ENCODE measurements at regions not wholly inside any gene's neighbourhood (a gene's known extent, or its start where the extent isn't known, plus 50 kb on each side); places are given as distances from the start of the nearest gene placed in this dataset.

DNA sequence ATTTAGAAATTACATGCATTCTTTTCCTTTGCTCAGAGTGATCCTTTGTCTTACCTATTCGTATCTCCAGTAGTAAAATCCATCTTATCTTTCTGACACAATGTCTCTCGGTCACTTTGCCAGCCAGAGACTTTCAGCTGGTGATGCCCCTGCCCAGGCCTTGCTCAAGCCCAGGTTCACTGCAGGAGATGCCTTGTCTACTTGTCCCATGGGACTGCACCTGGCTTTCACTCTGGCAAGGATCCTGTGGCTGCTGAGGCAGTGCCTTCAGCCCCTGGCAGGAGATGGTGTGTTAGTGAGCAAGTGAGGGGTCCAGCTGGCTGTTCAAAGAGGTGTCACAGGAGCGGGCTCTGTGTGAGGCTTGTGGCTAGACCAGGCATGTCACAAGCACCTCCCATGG lies 1268.9 kb downstream of the OTOL1 start:
- no peak for DNase-seq

DNA sequence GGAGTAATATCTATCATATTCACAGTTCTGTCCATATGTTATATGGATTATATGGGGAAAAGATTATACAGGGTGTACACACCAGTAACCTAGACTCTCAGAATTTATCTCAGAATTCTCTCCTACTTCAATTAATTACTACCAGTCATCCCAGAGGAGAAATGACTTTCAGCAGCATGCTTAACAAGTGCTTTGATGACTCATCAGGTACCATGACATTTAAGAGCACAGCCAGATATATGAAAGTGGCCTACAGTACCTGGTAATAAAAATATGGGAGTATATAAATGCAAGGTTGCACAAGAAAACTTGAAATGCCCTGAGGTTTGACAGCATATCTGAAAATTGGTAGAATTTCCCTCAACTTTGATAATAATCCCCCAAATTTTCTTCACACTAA lies 1273.0 kb downstream of the OTOL1 start:
- no peak for DNase-seq

DNA sequence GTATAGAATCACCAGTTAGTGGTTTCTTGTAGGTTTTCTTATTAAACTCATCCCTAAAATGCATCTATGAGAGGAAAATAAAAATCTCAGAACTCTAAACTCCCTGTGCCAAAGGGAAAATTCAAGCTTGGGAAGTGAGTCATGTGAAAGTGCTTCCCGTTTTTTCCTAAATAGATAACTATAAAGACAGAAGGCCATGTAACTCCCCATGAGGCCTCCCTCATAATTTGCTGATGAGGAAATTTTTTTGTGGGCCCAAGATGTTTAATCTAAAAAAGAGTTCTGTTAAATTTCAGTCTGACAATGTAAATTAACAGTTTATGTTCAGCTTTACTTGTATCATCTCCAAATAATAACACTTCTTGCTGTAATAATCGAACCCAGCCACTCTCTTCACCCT lies 1273.9 kb downstream of the OTOL1 start:
- DNase-seq = no peak

DNA sequence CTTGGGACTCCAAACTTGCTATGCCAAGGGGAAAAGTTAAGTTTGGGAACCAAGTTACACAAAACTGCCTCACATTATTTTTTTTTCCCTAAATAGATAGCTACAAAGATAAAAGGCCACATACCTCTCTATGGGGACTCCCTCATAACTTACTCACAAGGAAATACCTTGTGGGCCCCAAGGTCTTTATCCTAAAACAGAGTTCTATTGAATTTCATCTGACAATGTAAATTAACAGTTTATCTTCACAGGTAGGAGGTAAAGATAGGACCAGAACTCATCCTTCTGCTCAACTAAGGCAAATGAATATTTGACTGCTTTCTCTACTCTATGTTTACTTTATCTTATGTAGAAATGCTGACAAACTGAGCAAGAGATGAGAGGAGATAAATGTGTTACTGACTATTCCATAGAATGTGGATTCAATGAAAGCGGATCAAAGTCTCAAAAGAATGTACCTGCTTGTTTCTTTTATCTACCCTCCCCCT lies 1278.0 kb downstream of the OTOL1 start:
- DNase-seq = no peak

DNA sequence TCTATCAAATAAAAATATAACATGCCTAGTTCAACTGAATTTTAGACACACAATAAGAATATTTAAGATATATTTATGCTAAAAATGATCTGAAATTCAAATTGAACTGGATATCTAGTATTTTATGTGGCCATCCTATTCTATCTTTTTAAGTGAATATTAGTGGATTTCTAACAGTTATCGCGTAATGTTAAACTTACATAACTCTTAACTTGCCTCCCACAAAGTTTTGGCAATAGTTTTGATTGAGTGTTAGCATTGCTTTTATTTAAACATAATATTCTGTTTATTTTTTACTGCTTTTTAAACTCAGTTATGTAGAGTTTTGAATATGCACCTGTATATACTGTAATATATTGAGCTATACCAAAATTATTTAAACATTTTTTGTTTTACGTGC lies 1279.5 kb downstream of the OTOL1 start:
- no peak for DNase-seq

DNA sequence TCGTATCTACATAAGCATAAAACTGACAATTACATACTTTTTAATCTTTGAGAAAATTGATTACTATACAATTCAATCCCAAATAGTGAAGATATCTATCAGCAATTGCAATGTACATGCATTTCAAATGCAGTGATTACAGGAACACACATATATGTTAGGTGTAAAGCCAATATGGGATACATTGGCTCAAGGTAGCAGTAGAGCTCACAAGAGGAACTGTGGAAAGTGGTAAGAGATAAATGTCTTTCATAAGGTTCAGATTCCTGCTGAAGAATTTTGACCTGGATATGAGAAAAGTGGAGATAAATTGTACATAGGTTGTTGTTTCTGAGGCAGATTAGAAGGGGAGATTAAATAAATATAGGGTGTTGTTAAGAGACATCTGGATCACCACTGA lies 1280.5 kb downstream of the OTOL1 start:
- no peak for DNase-seq

DNA sequence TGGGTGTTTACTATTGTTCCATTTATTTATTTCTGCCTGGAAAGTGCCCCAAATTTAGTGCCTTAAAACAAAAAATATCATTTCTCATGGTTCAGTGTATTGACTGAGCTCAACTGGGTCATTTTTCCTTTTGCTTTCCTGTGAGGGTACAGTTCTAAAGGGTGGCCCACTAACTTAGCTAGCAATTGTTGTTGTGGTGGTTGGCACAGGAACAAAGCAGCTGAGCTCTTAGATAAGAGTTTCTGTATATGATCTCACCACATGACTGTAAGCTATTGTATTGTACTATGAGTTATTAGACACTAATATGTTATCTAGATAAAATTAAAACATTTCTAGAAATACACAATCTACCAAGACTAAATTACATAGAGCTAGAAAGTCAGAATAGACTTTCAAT lies 1283.7 kb downstream of the OTOL1 start:
- no peak for DNase-seq

DNA sequence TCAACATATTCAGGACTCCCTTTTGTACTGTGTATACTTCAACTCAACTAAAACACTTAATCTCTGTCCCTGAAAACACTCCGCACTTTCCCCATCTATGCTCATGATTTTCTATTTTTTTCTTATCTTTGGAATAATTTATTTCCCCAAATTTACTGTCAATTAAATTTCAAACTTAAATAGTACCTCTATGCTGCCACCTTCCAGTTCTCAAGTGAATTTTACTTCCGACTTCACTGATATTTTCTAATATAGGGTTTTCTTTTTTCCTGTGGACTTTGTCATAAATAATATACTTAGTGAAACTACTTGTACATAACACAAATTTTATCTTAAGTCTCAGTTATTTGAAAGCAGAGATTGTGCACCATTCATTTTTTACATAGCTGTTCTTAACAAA lies 1303.3 kb downstream of the OTOL1 start:
- DNase-seq = no peak

DNA sequence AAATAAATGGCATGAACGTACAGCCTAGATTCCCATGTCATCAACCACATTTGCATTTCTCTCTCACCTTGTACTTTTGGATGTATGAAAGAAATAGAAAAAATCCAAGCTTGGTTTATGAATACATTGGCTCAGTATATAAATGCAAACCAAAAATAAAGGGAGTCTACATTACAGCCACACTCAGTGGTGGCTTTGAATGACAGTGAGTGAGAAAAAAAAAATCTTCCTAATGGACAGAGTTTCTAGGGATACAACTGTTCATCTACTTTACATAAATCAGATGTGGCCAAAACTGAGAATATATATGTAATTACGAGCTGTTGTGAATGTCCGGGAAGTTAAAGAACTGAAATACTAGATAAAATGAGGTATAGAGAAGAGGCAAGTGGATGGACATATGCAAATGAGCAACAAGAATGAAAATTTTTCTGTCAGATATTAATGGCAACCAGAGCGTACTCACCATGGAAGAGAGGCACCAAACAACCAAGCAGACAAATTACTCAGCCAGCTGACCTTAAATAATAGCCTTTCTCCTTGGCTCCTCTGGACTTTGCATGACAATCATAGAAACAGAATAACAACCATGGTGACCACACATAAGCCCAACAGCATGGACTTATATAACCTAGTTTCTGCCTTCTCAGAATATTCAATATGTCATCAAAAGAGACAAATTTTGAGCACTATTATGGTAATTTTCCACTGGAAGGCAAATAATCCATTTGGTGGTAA lies 1305.8 kb downstream of the OTOL1 start:
- no peak for DNase-seq

DNA sequence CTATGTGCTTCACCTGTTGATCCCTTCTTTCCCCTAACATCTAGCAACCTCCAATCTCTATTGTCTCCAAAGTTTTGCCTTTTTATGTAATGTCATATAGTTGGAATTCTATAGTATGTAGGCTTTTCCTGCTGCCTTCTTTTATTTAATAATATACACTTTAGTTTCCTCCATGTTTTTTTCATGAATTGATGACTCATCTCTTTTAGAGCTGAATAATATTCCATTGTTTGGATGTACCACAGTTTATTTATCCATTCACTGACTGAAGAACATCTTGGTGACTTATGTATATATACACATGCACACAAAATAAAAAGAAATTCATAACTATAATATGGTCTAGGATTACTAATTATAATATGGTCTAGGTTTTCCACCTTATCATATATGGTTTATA lies 1314.2 kb downstream of the OTOL1 start:
- no peak for DNase-seq

DNA sequence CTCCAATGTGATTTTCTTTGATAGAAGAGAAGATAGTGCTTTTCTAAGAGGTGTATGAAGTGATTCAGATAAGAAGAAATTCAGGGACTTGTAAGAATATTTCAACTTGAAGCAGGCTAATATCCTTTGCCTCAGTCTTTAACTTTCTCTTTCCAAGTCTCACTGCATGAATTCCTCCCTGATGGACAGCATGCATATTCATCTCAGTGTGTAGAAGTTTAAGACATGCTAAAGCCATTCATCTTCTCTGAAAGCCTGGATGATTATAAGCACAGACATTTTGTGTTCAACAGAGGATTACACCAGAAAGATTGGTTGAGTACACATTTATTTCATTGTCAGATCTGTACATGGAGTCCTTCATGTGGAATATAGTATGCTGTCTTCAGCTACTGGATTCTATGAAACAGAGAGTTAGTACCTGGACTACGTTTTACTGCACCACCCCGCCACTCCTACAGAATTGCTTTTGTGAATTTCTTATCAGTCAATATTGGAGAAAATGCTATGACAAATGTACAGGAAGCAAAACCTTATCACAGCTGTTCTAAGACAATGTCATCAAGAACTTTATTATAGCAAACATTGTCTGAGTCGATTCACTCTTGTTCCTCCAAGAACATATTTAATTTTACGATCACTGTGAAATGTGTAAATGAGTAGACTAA lies 1346.1 kb downstream of the OTOL1 start:
- DNase-seq = no peak

DNA sequence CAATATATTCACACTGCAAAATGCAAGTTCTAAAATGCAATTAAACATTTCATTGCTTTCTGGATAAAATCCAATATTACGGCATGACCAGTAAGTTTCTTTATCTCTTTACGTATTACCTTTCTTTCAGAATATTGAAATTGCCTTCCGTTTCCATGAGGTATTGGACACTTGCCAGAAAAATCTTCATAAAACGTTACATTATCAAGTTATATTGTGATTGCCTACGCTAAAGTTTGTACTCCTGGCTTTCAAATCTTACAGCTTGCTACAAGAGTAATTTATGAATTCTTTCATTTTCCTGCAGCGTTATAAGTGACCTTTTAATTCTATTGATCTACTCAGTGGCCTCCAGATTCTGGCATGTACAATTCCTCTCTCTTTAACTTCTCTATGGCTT lies 1349.3 kb downstream of the OTOL1 start:
- DNase-seq = peak; percentile 6

DNA sequence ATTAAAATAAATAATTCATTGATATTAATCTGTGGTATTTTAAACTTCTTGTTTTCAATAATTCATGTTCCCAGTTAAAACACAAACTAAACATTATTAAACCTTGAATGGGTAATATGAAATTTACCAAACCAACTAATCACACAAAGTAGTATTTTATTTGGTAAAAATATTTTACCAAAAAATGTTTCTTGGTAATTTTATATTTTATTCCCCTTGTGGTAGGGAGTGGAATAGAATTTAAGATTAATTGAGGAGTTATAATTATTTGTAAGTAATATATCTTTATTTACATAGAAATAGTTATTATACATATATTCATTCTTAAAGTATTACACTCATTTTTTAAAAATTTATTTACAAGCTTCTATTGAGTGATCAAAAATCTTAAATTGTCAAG lies 1350.9 kb downstream of the OTOL1 start:
- DNase-seq = no peak

DNA sequence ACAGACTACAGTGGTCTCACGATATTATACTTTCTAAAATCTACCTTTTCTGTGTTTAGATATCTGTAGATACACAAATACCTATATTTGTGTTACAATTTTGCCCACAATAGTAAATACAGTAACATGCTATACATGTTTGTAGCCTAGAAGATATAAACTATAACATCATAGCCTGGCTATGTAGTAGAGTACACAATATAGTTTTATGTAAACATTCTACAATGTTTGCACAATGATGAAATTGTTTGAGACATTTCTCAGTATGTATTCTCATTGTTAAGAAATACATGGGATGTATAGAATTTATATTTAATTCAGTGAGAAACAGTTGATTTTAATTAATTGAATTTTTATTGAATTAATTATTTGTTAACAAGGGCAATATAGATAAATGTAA lies 1367.0 kb downstream of the OTOL1 start:
- DNase-seq = no peak

DNA sequence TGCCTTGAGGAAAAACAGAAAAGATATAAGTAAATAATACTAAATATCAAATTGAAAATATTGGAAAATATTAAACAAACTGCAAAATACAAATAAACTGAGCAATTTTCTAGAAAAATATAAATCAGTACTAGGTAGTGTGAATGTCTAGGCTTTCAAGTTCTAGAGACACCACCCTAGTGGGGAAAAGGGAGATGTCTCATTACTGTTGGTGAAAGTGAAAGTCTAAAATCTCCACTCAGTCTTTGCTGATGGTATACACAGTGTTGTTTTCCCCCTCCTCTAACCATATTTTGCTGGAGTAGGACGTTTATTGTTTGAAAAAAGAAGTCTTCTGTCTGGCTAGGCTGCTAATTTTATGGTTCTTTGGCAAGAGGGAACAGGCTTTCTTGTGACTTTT lies 1368.9 kb downstream of the OTOL1 start:
- no peak for DNase-seq

DNA sequence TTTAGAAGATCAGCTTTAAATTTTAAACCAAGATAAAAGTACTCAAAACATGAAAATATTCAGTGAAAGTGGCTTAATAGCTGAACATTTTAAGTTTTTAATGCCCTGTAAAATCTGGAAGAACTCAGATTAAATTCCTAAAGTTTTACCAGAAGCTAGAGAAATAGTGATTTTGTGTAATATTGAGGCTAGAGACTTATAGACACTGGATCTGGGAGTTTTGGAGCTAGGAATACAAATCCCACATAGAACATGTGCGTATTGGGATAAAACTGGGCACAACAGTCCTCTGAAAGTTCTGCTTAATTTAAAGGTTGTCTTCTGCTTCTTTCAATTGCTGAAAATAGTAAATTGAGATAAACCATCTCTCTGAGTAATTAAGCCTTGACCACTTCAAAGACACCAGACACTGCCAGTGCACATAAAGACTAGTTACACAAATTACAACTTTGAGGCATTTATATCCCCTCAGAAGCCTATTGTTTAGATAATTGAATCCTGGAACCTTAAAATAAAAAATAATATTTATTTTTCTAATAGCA lies 1382.5 kb downstream of the OTOL1 start:
- DNase-seq = no peak

DNA sequence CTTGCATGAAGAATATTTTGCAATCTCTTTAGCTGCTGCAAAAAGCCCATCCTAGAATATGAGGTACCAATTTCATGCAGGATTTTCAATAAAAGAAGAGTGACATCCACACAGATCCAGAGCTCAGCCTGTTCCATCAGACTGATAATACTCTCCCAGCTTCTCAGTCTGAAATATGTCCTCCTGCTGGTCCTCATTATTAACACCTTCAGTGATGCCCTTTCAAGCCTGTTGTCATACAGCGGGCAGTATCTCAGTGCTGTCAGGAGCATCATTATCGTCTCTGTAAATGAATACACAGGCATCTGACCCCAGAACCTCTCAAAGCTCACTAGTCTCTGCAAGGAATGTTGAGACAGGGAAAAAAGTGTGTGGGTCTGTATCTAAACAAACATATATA lies 1387.8 kb downstream of the OTOL1 start:
- DNase-seq = no peak

DNA sequence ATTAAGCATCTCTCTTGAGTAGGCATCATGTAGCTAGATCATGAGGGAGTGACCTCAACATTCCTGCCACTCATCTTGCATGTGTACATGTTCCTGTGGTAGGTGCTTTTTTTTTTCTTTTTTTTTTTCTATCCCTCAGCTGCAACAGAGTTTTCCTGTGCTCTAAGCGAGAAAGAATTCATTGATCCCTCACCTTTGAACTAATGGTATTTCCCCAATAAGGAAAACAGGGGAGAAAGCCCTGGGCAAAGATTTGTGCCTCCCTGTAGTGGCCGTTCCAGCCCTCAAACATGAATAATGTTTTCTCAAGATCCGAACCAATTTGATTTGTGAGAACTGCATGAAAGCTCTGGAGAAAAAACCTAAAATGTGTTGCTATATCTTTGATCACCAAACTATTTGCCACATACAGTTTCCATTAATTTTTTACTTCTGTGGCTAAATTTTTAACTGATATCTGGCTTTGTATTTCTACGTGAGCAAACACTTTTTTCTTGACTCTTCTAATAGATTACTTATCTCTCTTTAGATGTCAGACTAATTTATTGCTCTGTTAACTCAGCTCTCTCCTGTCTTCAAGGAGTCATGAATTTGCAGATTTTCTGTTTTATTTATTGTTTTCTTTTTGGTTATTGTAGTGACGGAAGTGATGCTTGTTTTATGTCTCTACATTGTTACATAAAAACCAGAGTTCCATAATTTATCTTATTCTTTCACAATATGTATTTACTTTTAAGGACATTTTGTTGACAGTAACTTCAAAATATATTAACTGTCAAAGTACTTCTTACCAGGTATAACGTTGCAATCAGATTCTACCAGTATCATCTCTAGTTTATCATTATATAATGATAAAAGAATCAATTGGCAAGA lies 1396.5 kb downstream of the OTOL1 start:
- no peak for DNase-seq

DNA sequence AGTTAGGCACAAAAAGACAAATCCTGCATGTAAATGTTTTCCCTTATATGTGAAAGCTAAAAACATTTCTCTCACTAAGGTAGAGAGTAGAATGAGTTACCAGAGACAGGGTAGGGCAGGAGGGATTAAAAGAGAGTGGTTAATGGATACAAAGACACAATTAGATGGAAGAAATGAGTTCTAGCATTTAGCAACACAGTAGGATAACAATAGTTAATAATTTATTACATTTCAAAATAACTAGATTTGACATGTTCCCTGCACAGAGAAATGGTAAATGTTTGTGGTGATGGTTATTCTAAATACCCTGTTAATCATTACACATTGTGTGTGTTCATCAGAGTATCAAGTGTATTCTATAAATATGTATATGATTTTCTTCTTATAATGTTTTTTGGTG lies 1400.7 kb downstream of the OTOL1 start:
- DNase-seq = no peak

DNA sequence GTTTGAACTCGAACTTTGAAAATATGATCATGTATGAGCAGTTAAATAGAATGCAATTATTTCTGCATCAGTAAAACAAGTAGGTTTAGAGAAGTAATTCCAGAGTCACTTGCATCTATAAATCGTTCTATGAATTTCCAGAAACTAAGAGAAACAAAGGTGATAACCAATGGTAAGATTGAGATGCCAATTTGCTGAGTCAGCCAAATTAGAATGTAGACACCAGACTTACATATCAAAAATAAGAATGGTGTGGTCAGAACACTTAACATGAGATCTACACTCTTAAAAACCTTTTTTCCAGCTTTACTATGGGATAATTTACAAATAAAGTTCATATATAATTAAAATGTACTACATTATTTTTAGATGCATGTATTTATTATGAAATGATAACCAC lies 1435.9 kb downstream of the OTOL1 start:
- no peak for DNase-seq

DNA sequence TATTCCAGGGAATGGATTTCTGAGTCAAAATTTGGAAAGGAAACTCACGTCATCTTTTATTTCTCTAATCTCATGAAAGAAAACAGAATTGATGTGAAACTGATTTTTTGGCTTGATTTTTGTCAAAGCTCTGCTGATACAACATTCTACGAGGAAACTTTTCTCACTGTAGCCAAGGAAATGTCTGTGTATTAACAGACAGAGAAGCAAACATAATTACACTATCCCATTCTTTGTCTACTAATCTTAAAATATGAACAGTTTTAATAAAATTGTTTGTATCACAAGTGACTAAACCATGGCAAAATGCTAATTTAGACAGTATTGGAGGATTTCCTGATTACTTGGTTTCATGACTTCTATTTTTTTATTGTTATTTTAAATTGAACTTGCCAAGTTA lies 1437.0 kb downstream of the OTOL1 start:
- no peak for DNase-seq

DNA sequence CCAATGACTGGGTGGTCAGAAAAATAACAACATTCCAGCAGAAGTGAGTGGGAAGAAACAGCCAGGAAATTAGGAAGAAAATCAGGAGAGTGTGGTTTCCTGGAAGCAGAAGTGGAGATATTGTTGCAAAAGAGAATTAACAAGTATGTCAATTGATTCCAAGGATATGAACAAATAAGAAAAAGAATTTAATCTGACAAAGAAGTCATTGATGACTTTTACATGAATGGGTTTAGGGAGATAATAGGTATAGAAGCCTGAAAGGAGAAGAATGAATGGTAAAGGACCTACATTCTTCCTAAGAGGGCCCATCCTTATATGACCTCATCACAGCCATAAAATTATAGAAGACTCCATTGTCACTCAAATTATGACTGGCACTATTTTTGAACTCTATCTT lies 1440.1 kb downstream of the OTOL1 start:
- no peak for DNase-seq

DNA sequence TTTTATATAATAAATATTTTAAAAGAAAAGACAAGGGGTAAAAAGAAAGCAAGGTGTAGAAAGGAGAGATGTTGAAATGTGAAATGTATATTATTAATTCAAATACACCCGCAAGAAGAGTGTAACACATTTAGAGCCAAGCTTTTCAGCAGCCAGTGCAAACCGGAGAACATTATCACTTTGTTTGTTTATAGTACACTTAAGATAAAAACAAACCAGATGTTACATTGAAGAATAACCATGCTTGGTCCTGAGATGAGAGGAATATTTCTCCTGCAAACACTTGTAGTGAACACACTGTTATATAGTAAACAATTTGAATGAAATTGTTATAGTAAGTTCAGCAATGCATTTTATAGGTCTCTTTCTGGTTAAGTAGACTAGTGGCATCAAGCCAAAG lies 1441.5 kb downstream of the OTOL1 start:
- DNase-seq = peak; percentile 47

DNA sequence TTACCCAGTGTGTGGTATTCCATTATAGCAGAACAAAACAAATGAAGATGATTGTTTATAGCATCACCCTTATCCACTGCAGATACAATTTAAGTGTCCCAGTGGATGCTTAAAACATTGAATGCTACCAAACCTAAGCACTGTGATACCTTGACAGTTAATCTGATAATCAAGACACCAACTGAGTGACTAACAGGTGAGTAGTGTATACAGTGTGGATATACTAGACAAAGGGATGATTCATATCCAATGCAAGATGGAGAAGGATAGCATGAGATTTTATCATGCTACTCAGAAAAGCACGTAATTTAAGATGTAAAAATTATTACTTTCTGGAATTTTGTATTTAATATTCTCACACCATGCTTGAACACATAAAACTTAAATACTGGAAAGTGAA lies 1449.0 kb downstream of the OTOL1 start:
- no peak for DNase-seq
